ENCODE measurements at regions not wholly inside any gene's neighbourhood (a gene's known extent, or its start where the extent isn't known, plus 50 kb on each side); places are given as distances from the start of the nearest gene placed in this dataset.

DNA sequence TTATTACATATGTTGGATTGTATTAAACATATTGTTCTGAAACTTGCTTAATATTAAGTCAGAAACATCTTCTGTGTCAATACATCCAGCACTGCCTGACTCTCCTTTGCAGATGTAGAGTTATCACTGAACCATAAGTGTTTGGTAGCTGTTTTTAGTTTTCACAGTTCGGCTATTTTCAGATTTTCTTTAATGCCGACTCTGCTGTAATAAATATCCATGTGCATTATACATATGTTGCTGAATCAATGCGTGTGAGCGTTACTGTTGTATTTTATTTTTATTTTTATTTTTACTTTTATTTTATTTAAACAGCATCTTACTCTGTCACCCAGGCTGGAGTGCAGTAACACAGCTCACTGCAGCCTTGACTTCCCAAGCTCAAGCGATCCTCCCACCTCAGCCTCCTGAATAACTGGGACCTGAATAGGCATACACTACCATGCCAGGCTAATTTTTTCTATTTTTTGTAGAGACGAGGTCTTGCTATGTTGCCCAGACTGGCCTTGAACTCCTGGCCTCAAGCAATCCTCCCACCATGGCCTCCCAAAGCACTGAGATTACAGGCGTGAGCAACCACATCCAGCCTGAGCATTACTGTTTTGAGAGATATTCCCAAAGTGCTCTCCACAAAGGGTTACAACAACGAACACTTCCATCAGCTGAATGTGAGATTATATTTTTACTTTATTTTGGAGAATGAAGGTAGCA lies 50.7 kb upstream of the NOCT start:
- no peaks in the 10 kb centered on the region for H3K27me3 ChIP-seq (ENCODE audit: control insufficient read depth, insufficient read depth, low read length)
- no peak overlapping the region for H3K27ac ChIP-seq (ENCODE audit: low read depth, low read length)
- WGBS (ENCODE audit: insufficient coverage), result 92% methylated on average over 3 of the region's 8 CpGs

DNA sequence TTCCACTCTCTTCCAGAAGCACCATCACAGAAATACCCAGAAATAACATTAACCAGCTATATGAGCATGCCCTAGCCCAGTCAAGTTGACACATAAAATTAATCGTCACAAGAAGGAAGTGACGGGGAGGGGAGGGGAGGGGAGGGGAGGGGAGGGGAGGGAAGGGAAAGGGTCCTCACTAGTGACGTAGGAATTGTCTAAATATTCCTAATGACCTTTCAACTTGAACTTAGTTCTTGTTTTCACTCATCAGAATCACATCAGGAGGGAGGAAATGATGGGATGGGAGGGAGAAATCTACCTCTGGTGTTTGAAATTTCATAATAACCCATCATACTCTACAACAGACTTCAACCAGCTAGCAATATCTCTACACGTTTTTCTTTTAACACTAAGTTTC lies 52.2 kb upstream of the NOCT start:
- WGBS (ENCODE audit: insufficient coverage), result no CpG with 5 or more reads among the region's 4 CpGs
- H3K4me3 ChIP-seq (ENCODE audit: low read depth, low read length), result no peak overlapping the region
- H3K9me3 ChIP-seq (ENCODE audit: control insufficient read depth, insufficient read depth, low read length), result no peaks in the 10 kb centered on the region
- no peaks in the 10 kb centered on the region for H3K36me3 ChIP-seq (ENCODE audit: control insufficient read depth, insufficient read depth, low read length)
- no peak for DNase-seq (ENCODE audit: low read depth in 4 of 6, low spot score in 6 of 6)
- H3K27ac ChIP-seq (ENCODE audit: low read depth, low read length), result no peak overlapping the region
- H3K27me3 ChIP-seq (ENCODE audit: control insufficient read depth, insufficient read depth, low read length), result no peaks in the 10 kb centered on the region
- no peaks in the 10 kb centered on the region for H3K4me1 ChIP-seq (ENCODE audit: control insufficient read depth, insufficient read depth, low read length)

More for the DNA sequence above, 50.7 kb upstream of the NOCT start:
- H3K9me3 ChIP-seq (ENCODE audit: control insufficient read depth, insufficient read depth, low read length), result no peaks in the 10 kb centered on the region
- no peak for DNase-seq (ENCODE audit: low read depth in 4 of 6, low spot score in 6 of 6)
- H3K36me3 ChIP-seq (ENCODE audit: control insufficient read depth, insufficient read depth, low read length), result no peaks in the 10 kb centered on the region
- H3K4me3 ChIP-seq (ENCODE audit: low read depth, low read length), result no peak overlapping the region
- no peaks in the 10 kb centered on the region for H3K4me1 ChIP-seq (ENCODE audit: control insufficient read depth, insufficient read depth, low read length)

DNA sequence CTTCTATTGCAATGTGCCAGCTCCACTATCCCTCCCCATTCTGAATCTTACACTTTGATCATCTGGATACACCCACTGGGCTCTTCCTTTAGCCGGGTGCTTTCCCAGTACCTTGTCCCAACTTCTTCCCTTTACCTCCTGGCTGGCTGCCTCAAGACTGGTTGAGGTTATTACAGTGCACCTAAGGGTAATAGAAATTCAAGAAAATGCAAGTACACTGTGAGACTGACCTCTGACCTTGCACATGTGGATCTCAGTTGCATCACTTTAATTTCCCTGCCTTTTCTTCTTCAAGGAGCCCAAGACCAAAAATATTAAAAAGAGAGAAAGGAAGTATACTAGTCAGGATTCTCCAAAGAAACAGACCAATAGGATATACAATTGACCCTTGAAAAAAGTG lies 53.9 kb upstream of the NOCT start:
- no peak overlapping the region for H3K4me3 ChIP-seq (ENCODE audit: low read depth, low read length)
- no CpG with 5 or more reads among the region's 1 CpG for WGBS (ENCODE audit: insufficient coverage)
- no peaks in the 10 kb centered on the region for H3K9me3 ChIP-seq (ENCODE audit: control insufficient read depth, insufficient read depth, low read length)
- H3K27ac ChIP-seq (ENCODE audit: low read depth, low read length), result no peak overlapping the region
- H3K4me1 ChIP-seq (ENCODE audit: control insufficient read depth, insufficient read depth, low read length), result no peaks in the 10 kb centered on the region
- DNase-seq (ENCODE audit: low read depth in 4 of 6, low spot score in 6 of 6), result no peak
- no peaks in the 10 kb centered on the region for H3K27me3 ChIP-seq (ENCODE audit: control insufficient read depth, insufficient read depth, low read length)
- H3K36me3 ChIP-seq (ENCODE audit: control insufficient read depth, insufficient read depth, low read length), result no peaks in the 10 kb centered on the region

DNA sequence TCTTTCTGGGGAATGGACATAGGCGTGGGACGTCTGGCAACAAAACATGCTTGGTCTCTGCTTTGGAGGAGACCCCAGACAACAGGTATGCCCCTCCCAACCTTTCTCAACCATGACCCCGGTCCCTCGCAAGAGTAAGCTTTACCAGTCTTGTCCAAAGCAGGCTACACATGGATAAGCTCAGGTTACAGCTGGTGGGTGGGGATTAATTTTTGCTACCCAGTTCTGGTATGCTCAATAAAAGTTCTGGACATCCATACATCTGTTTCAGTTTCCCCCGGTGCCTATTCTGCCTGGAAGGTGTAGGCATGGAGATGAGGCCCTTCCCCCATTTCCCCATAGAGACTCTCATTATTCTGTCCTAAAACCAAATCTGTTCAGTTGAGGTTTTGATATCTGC lies 54.5 kb upstream of the NOCT start:
- H3K4me3 ChIP-seq (ENCODE audit: low read depth, low read length), result no peak overlapping the region
- 100% methylated on average over 2 of the region's 5 CpGs for WGBS (ENCODE audit: insufficient coverage)
- H3K9me3 ChIP-seq (ENCODE audit: control insufficient read depth, insufficient read depth, low read length), result no peaks in the 10 kb centered on the region
- no peak for DNase-seq (ENCODE audit: low read depth in 4 of 6, low spot score in 6 of 6)
- no peaks in the 10 kb centered on the region for H3K36me3 ChIP-seq (ENCODE audit: control insufficient read depth, insufficient read depth, low read length)
- no peak overlapping the region for H3K27ac ChIP-seq (ENCODE audit: low read depth, low read length)
- H3K4me1 ChIP-seq (ENCODE audit: control insufficient read depth, insufficient read depth, low read length), result no peaks in the 10 kb centered on the region
- no peaks in the 10 kb centered on the region for H3K27me3 ChIP-seq (ENCODE audit: control insufficient read depth, insufficient read depth, low read length)

DNA sequence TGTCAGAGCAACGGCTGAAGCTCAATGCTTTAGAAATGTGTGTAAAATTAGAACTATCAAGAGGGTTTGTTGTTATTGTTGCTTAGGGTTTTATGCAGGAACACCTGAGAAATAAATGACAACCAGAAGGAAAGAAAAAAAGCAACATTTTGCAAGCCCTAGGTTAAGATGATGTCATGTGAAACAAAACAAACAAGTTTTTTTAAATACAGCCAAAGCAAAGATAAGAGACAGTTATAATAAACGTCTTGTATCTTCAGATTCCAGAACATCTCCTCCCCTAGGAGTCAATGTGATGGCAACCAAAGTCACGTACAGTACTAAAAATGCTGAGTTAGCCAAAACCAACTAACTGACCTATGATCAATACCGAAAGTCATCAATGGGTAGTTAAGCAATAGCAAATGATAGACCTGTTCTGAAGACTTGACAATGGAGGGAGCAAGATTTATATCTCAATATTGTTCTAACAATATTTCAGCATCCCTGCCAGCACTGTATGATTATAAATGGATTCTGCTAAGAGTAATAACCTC lies 55.3 kb upstream of the NOCT start:
- Histone ChIP-seq H3K27ac (ENCODE audit: low read depth, low read length) (no peak overlapping the region), H3K27me3 (ENCODE audit: control insufficient read depth, insufficient read depth, low read length) (no peaks in the 10 kb centered on the region), H3K4me3 (ENCODE audit: low read depth, low read length) (no peak overlapping the region), H3K9me3 (ENCODE audit: control insufficient read depth, insufficient read depth, low read length) (no peaks in the 10 kb centered on the region), H3K4me1 (ENCODE audit: control insufficient read depth, insufficient read depth, low read length) (no peaks in the 10 kb centered on the region), H3K36me3 (ENCODE audit: control insufficient read depth, insufficient read depth, low read length) (no peaks in the 10 kb centered on the region)
- DNase-seq (ENCODE audit: low read depth in 4 of 6, low spot score in 6 of 6), result no peak
- 61% methylated on average over 2 of the region's 4 CpGs for WGBS (ENCODE audit: insufficient coverage)

DNA sequence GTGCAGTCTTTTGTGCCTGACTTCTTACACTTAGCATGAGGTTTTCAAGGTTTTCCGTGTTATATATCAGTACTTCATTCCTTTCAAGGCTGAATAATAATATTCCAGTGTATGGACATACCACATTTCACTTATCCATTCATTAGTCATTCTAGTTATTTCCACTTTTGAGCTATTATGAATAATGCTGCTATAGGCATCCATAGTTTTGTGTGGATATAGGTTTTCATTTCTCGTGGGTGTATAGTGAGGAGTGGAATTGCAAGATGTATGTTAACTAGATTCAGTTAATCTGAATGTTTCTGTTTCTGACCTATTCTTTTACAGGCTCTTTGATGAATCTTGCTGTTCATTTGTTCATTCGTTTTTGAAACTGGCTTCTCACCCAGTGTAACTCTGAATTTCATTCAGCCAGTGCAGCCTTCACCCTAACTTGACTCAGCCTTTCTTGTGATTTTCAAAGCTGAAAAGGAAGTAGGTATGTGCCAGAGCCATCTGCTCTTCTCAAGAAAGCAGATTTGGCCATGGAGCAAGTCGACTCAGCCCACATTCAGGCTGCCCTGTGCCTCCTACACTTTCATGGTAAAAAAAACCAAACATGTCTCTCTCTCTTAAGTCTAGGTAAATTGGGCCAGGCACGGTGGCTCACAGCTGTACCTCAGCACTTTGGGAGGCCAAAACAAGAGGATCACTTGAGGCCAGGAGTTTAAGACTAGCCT lies 56.3 kb upstream of the NOCT start:
- H3K27ac ChIP-seq (ENCODE audit: low read depth, low read length), result no peak overlapping the region
- WGBS (ENCODE audit: insufficient coverage), result 89% methylated on average over 3 of the region's 5 CpGs
- no peaks in the 10 kb centered on the region for H3K4me1 ChIP-seq (ENCODE audit: control insufficient read depth, insufficient read depth, low read length)
- H3K4me3 ChIP-seq (ENCODE audit: low read depth, low read length), result no peak overlapping the region
- no peaks in the 10 kb centered on the region for H3K9me3 ChIP-seq (ENCODE audit: control insufficient read depth, insufficient read depth, low read length)
- no peaks in the 10 kb centered on the region for H3K27me3 ChIP-seq (ENCODE audit: control insufficient read depth, insufficient read depth, low read length)
- no peaks in the 10 kb centered on the region for H3K36me3 ChIP-seq (ENCODE audit: control insufficient read depth, insufficient read depth, low read length)
- peak in 1 of 6 donors; percentile 38 for DNase-seq (ENCODE audit: low read depth in 4 of 6, low spot score in 6 of 6)

DNA sequence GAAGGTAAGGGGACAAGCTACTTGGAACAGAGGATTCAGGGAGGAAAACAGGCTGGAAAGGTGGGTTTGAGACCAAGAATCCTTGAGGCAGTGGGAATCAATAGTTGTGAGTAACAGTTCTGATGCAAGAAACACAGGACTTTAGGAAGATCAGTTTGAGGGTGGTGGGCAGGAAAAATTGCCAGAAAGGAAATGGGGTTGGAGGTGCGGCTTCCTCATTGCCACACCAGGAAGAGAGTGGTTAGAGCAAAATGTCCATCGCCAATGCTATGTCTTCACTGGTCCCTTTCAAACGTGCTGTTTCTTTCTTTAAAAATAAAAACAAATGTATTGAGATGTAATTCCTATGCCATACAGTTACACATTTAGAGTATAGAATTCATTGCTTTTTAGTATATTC lies 57.1 kb upstream of the NOCT start:
- Histone ChIP-seq H3K27me3 (ENCODE audit: control insufficient read depth, insufficient read depth, low read length) (no peaks in the 10 kb centered on the region), H3K27ac (ENCODE audit: low read depth, low read length) (no peak overlapping the region), H3K4me3 (ENCODE audit: low read depth, low read length) (no peak overlapping the region), H3K4me1 (ENCODE audit: control insufficient read depth, insufficient read depth, low read length) (no peaks in the 10 kb centered on the region), H3K9me3 (ENCODE audit: control insufficient read depth, insufficient read depth, low read length) (no peaks in the 10 kb centered on the region), H3K36me3 (ENCODE audit: control insufficient read depth, insufficient read depth, low read length) (no peaks in the 10 kb centered on the region)
- no peak for DNase-seq (ENCODE audit: low read depth in 4 of 6, low spot score in 6 of 6)
- WGBS (ENCODE audit: insufficient coverage), result 100% methylated on average over 1 of the region's 3 CpGs

DNA sequence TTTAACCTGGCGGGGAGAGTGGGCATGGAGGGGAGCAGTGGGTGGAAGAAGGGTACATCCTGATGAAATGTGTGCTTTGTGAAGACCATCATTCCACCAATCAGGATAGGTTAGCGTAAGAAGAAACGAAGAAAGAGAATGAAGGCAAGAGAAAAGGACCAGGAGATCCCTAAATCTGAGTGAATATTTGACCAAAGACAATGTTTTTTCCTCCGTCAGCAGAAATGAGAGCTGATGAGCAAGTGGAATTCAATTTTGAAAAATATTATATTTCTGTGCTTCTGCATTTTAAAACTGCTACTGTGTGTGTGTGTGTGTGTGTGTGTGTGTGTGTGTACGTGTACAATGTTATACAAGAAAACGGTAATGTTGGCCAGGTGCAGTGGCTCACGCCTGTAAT lies 58.3 kb upstream of the NOCT start:
- no peaks in the 10 kb centered on the region for H3K36me3 ChIP-seq (ENCODE audit: control insufficient read depth, insufficient read depth, low read length)
- no peaks in the 10 kb centered on the region for H3K4me1 ChIP-seq (ENCODE audit: control insufficient read depth, insufficient read depth, low read length)
- 100% methylated on average over 2 of the region's 7 CpGs for WGBS (ENCODE audit: insufficient coverage)
- no peaks in the 10 kb centered on the region for H3K27me3 ChIP-seq (ENCODE audit: control insufficient read depth, insufficient read depth, low read length)
- no peak overlapping the region for H3K27ac ChIP-seq (ENCODE audit: low read depth, low read length)
- no peak overlapping the region for H3K4me3 ChIP-seq (ENCODE audit: low read depth, low read length)
- DNase-seq (ENCODE audit: low read depth in 4 of 6, low spot score in 6 of 6), result no peak
- no peaks in the 10 kb centered on the region for H3K9me3 ChIP-seq (ENCODE audit: control insufficient read depth, insufficient read depth, low read length)

DNA sequence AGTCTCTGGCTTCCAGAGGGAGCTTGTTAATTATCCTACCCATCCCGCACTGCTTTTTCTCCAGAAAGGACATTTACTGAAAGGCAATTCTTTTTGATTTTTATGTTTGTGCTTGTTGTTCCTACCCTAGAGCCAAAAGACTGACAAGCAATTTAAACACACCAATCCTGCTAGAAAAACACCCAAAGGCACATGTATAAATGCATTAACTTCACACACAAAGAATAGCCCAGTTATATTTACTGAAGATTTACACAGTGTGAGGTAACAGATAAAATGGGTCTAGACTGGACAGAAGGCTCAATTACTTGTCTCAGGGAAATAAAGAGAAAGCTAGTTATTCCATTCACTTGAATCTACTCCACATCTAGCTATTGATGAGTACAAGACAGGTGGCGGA lies 61.2 kb upstream of the NOCT start:
- Histone ChIP-seq H3K36me3 (ENCODE audit: control insufficient read depth, insufficient read depth, low read length) (no peaks in the 10 kb centered on the region), H3K27ac (ENCODE audit: low read depth, low read length) (peak overlapping the region; percentile 27), H3K4me3 (ENCODE audit: low read depth, low read length) (no peak overlapping the region), H3K27me3 (ENCODE audit: control insufficient read depth, insufficient read depth, low read length) (no peaks in the 10 kb centered on the region), H3K4me1 (ENCODE audit: control insufficient read depth, insufficient read depth, low read length) (no peaks in the 10 kb centered on the region), H3K9me3 (ENCODE audit: control insufficient read depth, insufficient read depth, low read length) (no peaks in the 10 kb centered on the region)
- WGBS (ENCODE audit: insufficient coverage), result 100% methylated on average over 1 of the region's 2 CpGs
- DNase-seq (ENCODE audit: low read depth in 4 of 6, low spot score in 6 of 6), result peak in 1 of 6 donors; percentile 8

DNA sequence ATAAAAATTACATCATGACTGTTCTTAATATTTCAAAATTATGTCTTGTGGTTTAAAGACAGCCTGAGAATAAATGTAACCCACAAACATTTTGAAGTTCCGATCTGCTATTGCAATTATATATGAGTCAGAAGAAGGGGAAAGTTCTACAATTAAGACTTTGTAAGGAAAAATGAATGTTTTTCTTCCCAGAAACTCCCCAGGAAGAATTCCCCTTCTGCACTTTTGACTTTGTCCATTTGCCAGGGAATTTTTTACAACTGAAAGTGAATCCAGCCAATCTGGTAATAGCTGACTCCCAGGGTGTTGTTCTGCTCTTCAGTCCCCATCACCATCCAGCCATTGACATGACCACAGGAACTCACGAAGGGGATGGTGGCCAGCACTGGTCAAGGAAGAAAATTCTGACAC lies 61.6 kb upstream of the NOCT start:
- Histone ChIP-seq H3K27me3 (ENCODE audit: control insufficient read depth, insufficient read depth, low read length) (no peaks in the 10 kb centered on the region), H3K27ac (ENCODE audit: low read depth, low read length) (no peak overlapping the region), H3K4me1 (ENCODE audit: control insufficient read depth, insufficient read depth, low read length) (no peaks in the 10 kb centered on the region), H3K36me3 (ENCODE audit: control insufficient read depth, insufficient read depth, low read length) (no peaks in the 10 kb centered on the region), H3K4me3 (ENCODE audit: low read depth, low read length) (no peak overlapping the region), H3K9me3 (ENCODE audit: control insufficient read depth, insufficient read depth, low read length) (no peaks in the 10 kb centered on the region)
- WGBS (ENCODE audit: insufficient coverage), result no CpG with 5 or more reads among the region's 2 CpGs
- peak in 1 of 6 donors; percentile 61 for DNase-seq (ENCODE audit: low read depth in 4 of 6, low spot score in 6 of 6)
